Memory B cell (primary cell): ENCODE measurements at regions not wholly inside any gene's neighbourhood (a gene's known extent, or its start where the extent isn't known, plus 50 kb on each side); places are given as distances from the start of the nearest gene placed in this dataset.

Experiments used
- ATAC-seq: fragments of 150-1000 bp; cut with Tn5 transposase; 2 replicates; pipeline ENCODE4 v1.10.0; 2021; ENCODE audit warnings: low read depth, mild to moderate bottlenecking, moderate library complexity
- DNase-seq, 2 donors: peaks; one replicate each; pipeline ENCODE4 v3.0.0; 2022; ENCODE audit warnings: low spot score in 2 of 2
- H3K27ac Mint-ChIP-seq: one replicate; pipeline ENCODE4 v1.8.0; 2022; ENCODE audit warnings: mild to moderate bottlenecking, moderate library complexity, mixed read lengths
- H3K27me3 Mint-ChIP-seq: one replicate; pipeline ENCODE4 v1.8.0; 2022; ENCODE audit warnings: mixed read lengths
- H3K36me3 Mint-ChIP-seq: one replicate; pipeline ENCODE4 v1.8.0; 2022; ENCODE audit warnings: mild to moderate bottlenecking, mixed read lengths
- H3K4me1 Mint-ChIP-seq: one replicate; pipeline ENCODE4 v1.8.0; 2022; ENCODE audit warnings: mixed read lengths
- H3K4me3 Mint-ChIP-seq: one replicate; pipeline ENCODE4 v1.8.0; 2022; ENCODE audit warnings: mild to moderate bottlenecking, moderate library complexity, mixed read lengths
- H3K9me3 Mint-ChIP-seq: one replicate; pipeline ENCODE4 v1.8.0; 2022; ENCODE audit warnings: mixed read lengths

- Mint-ChIP-seq H3K9me3 (no peaks in the 10 kb centered on the region), H3K4me3 (no peak overlapping the region), H3K4me1 (peaks cover 2% of the 10 kb centered on the region), H3K36me3 (no peaks in the 10 kb centered on the region), H3K27me3 (peaks cover under 1% of the 10 kb centered on the region), H3K27ac (no peak overlapping the region)
- ATAC-seq (no peak), DNase-seq (no peak)
These were observed 148.5 kb downstream of the INHBB start for GRCh38 chr2:120494446-120494845.

GRCh38 chr2:120495586-120495985 lies 149.7 kb downstream of the INHBB start:
- Mint-ChIP-seq H3K4me1 (peaks cover 2% of the 10 kb centered on the region), H3K4me3 (no peak overlapping the region), H3K27ac (no peak overlapping the region), H3K27me3 (peaks cover 7% of the 10 kb centered on the region), H3K36me3 (no peaks in the 10 kb centered on the region), H3K9me3 (no peaks in the 10 kb centered on the region)
- no peak for DNase-seq
- no peak for ATAC-seq

- DNase-seq: no peak
- no peak for ATAC-seq
- H3K4me3 Mint-ChIP-seq: no peak overlapping the region
- peaks cover 7% of the 10 kb centered on the region for H3K27me3 Mint-ChIP-seq
- H3K9me3 Mint-ChIP-seq: no peaks in the 10 kb centered on the region
- H3K27ac Mint-ChIP-seq: no peak overlapping the region
- H3K4me1 Mint-ChIP-seq: peaks cover 2% of the 10 kb centered on the region
- no peaks in the 10 kb centered on the region for H3K36me3 Mint-ChIP-seq
These were observed 150.3 kb downstream of the INHBB start for GRCh38 chr2:120496235-120496634.

- Mint-ChIP-seq H3K36me3 (no peaks in the 10 kb centered on the region), H3K4me3 (no peak overlapping the region), H3K27ac (no peak overlapping the region), H3K9me3 (no peaks in the 10 kb centered on the region), H3K27me3 (peaks cover 7% of the 10 kb centered on the region), H3K4me1 (peaks cover 2% of the 10 kb centered on the region)
- DNase-seq (no peak), ATAC-seq (no peak)
These were observed 150.8 kb downstream of the INHBB start for GRCh38 chr2:120496759-120497158.

GRCh38 chr2:120497261-120497977 lies 151.5 kb downstream of the INHBB start:
- Mint-ChIP-seq H3K27ac (no peak overlapping the region), H3K27me3 (peaks cover 7% of the 10 kb centered on the region), H3K9me3 (no peaks in the 10 kb centered on the region), H3K4me1 (peaks cover 2% of the 10 kb centered on the region), H3K36me3 (no peaks in the 10 kb centered on the region), H3K4me3 (no peak overlapping the region)
- DNase-seq: no peak
- ATAC-seq: no peak

- Mint-ChIP-seq H3K27me3 (peaks cover 10% of the 10 kb centered on the region), H3K36me3 (no peaks in the 10 kb centered on the region), H3K9me3 (no peaks in the 10 kb centered on the region), H3K4me1 (peaks cover 2% of the 10 kb centered on the region), H3K4me3 (no peak overlapping the region), H3K27ac (no peak overlapping the region)
- ATAC-seq (no peak), DNase-seq (no peak)
These were observed 152.2 kb downstream of the INHBB start for GRCh38 chr2:120498121-120498520.

GRCh38 chr2:120498576-120499394 lies 152.8 kb downstream of the INHBB start:
- Mint-ChIP-seq H3K9me3 (no peaks in the 10 kb centered on the region), H3K4me1 (no peaks in the 10 kb centered on the region), H3K27me3 (peaks cover 10% of the 10 kb centered on the region), H3K36me3 (no peaks in the 10 kb centered on the region), H3K4me3 (no peak overlapping the region), H3K27ac (no peak overlapping the region)
- ATAC-seq (no peak), DNase-seq (no peak)

- DNase-seq: no peak
- no peak for ATAC-seq
These were observed 154.0 kb downstream of the INHBB start for GRCh38 chr2:120499784-120500495.

GRCh38 chr2:120501591-120501990 lies 155.7 kb downstream of the INHBB start:
- H3K4me3 Mint-ChIP-seq: no peak overlapping the region
- peaks cover 10% of the 10 kb centered on the region for H3K27me3 Mint-ChIP-seq
- no peak overlapping the region for H3K27ac Mint-ChIP-seq
- no peaks in the 10 kb centered on the region for H3K36me3 Mint-ChIP-seq
- no peaks in the 10 kb centered on the region for H3K4me1 Mint-ChIP-seq
- ATAC-seq (no peak), DNase-seq (no peak)
- H3K9me3 Mint-ChIP-seq: no peaks in the 10 kb centered on the region

More at GRCh38 chr2:120499784-120500495, 154.0 kb downstream of the INHBB start:
- H3K27ac Mint-ChIP-seq: no peak overlapping the region
- H3K4me3 Mint-ChIP-seq: no peak overlapping the region
- no peaks in the 10 kb centered on the region for H3K4me1 Mint-ChIP-seq
- no peaks in the 10 kb centered on the region for H3K36me3 Mint-ChIP-seq
- peaks cover 10% of the 10 kb centered on the region for H3K27me3 Mint-ChIP-seq
- no peaks in the 10 kb centered on the region for H3K9me3 Mint-ChIP-seq

GRCh38 chr2:120502357-120502756 lies 156.4 kb downstream of the INHBB start:
- Mint-ChIP-seq H3K4me3 (no peak overlapping the region), H3K4me1 (no peaks in the 10 kb centered on the region), H3K27ac (no peak overlapping the region), H3K27me3 (peaks cover 10% of the 10 kb centered on the region), H3K9me3 (no peaks in the 10 kb centered on the region), H3K36me3 (no peaks in the 10 kb centered on the region)
- ATAC-seq (no peak), DNase-seq (no peak)

GRCh38 chr2:120502761-120503160 lies 156.8 kb downstream of the INHBB start:
- no peaks in the 10 kb centered on the region for H3K9me3 Mint-ChIP-seq
- peaks cover 10% of the 10 kb centered on the region for H3K27me3 Mint-ChIP-seq
- no peaks in the 10 kb centered on the region for H3K4me1 Mint-ChIP-seq
- H3K4me3 Mint-ChIP-seq: no peak overlapping the region
- no peak overlapping the region for H3K27ac Mint-ChIP-seq
- no peaks in the 10 kb centered on the region for H3K36me3 Mint-ChIP-seq
- DNase-seq (no peak), ATAC-seq (no peak)

- Mint-ChIP-seq H3K27ac (no peak overlapping the region), H3K27me3 (peaks cover 10% of the 10 kb centered on the region), H3K4me1 (no peaks in the 10 kb centered on the region), H3K4me3 (no peak overlapping the region), H3K36me3 (no peaks in the 10 kb centered on the region), H3K9me3 (no peaks in the 10 kb centered on the region)
- ATAC-seq: no peak
- no peak for DNase-seq
These were observed 157.4 kb downstream of the INHBB start for GRCh38 chr2:120503206-120503792.

- ATAC-seq (no peak), DNase-seq (no peak)
- no peaks in the 10 kb centered on the region for H3K9me3 Mint-ChIP-seq
- no peak overlapping the region for H3K4me3 Mint-ChIP-seq
- no peaks in the 10 kb centered on the region for H3K4me1 Mint-ChIP-seq
- no peak overlapping the region for H3K27ac Mint-ChIP-seq
- no peaks in the 10 kb centered on the region for H3K36me3 Mint-ChIP-seq
- H3K27me3 Mint-ChIP-seq: peaks cover 10% of the 10 kb centered on the region
These were observed 158.0 kb downstream of the INHBB start for GRCh38 chr2:120503793-120504571.
